Muscle layer of duodenum (tissue), 2 donors: ENCODE measurements at regions not wholly inside any gene's neighbourhood (a gene's known extent, or its start where the extent isn't known, plus 50 kb on each side); places are given as distances from the start of the nearest gene placed in this dataset.

ENCODE experiments used
- H3K27ac ChIP-seq: one replicate; pipeline ENCODE4 v1.7.0; 2013; ENCODE audit warnings: mild to moderate bottlenecking, low read length
- H3K27me3 ChIP-seq: one replicate; pipeline ENCODE4 v1.7.0; 2013; ENCODE audit warnings: low read depth, mild to moderate bottlenecking, control low read depth, low read length
- H3K36me3 ChIP-seq, 2 donors: one replicate each; pipeline ENCODE4 v1.7.0; 2013; ENCODE audit warnings: low read length in 2 of 2, control low read depth in 1 of 2, mild to moderate bottlenecking in 1 of 2; ENCODE audit not compliant: insufficient read depth in 2 of 2, control insufficient read depth in 1 of 2
- H3K4me1 ChIP-seq, 2 donors: one replicate each; pipeline ENCODE4 v1.7.0; 2013; ENCODE audit warnings: low read length in 2 of 2, mild to moderate bottlenecking in 2 of 2, control low read depth in 1 of 2, moderate library complexity in 1 of 2; ENCODE audit not compliant: insufficient read depth in 2 of 2, control insufficient read depth in 1 of 2
- H3K4me3 ChIP-seq, 2 donors: one replicate each; pipeline ENCODE4 v1.7.0; 2013; ENCODE audit warnings: low read length in 2 of 2, low read depth in 1 of 2, mild to moderate bottlenecking in 1 of 2
- H3K9me3 ChIP-seq, 2 donors: one replicate each; pipeline ENCODE4 v1.7.0; 2013; ENCODE audit warnings: low read length in 2 of 2, control low read depth in 1 of 2, mild to moderate bottlenecking in 1 of 2; ENCODE audit not compliant: control insufficient read depth in 1 of 2
- donor health status: healthy.

DNA sequence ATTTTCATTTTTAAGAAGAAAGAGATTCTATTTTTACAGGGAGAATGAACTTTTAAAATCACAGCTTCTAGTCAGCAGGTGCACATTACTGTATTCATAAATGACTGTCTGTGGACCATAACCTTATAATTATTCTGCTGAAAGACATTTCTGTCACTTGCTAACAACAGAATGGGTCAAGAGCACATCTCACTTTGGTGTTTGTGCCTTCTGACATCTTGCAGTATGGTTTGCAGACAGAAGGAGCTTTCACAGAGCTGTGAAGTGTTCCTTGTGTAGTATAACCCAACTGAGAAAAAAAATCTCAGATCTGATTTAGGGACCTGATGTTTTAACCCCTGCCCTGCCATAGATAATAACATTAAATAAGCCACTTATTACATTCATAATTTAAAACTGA lies 131.4 kb upstream of the CTSO start:
- H3K4me3 ChIP-seq: no peak overlapping the region
- H3K9me3 ChIP-seq: no peaks in the 10 kb centered on the region
- no peaks in the 10 kb centered on the region for H3K27me3 ChIP-seq
- H3K36me3 ChIP-seq: no peaks in the 10 kb centered on the region
- H3K4me1 ChIP-seq: no peaks in the 10 kb centered on the region
- H3K27ac ChIP-seq: no peak overlapping the region

DNA sequence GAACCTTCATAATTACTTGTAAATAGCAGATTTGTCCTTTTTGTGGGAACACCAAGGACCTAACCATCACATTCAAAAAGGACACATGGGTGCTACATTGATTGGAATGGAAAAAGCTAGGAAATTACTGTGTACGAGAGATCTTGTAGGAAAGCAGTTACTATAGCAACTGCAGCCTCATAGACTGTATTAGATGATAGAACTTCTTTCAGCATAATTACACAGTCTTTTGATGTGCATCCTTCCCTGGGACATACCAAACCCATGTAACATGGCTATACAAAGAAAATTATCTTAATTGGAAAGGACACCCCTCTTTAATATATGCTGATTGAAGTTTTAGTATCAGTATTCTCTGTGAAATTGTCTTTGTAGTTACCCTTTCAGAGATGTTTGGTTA lies 130.7 kb upstream of the CTSO start:
- Histone ChIP-seq H3K27ac (no peak overlapping the region), H3K27me3 (no peaks in the 10 kb centered on the region), H3K4me1 (no peaks in the 10 kb centered on the region), H3K36me3 (no peaks in the 10 kb centered on the region), H3K4me3 (no peak overlapping the region), H3K9me3 (no peaks in the 10 kb centered on the region)

GRCh38 chr4:156073976-156074375 lies 120.3 kb upstream of the CTSO start:
- no peak overlapping the region for H3K4me3 ChIP-seq
- no peaks in the 10 kb centered on the region for H3K27me3 ChIP-seq
- no peaks in the 10 kb centered on the region for H3K36me3 ChIP-seq
- no peak overlapping the region for H3K27ac ChIP-seq
- H3K4me1 ChIP-seq: no peaks in the 10 kb centered on the region
- peaks cover 0 to 9% of the 10 kb centered on the region in 2 donors for H3K9me3 ChIP-seq

DNA sequence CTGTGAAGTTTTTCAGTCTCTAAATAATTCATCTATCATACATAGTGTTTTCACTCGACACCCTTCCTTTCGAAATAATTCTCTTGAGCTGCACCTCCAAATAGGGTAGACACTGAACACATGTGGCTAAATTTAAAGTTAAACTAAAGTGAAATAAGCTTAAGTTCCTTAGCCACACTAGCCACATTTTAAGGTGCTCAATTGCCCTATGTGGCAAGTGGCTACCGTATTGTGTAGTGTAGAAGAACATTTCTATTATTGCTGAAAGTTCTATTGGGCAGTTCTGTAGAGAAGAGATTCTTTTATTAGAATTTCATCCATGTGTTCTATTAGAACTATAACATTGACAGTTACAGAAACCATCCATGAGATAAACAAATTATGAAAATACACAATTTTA lies 107.0 kb upstream of the CTSO start:
- Histone ChIP-seq H3K27me3 (no peaks in the 10 kb centered on the region), H3K4me1 (no peaks in the 10 kb centered on the region), H3K4me3 (no peak overlapping the region), H3K36me3 (no peaks in the 10 kb centered on the region), H3K9me3 (no peaks in the 10 kb centered on the region), H3K27ac (no peak overlapping the region)

GRCh38 chr4:156053174-156053573 lies 99.5 kb upstream of the CTSO start:
- H3K27ac ChIP-seq: no peak overlapping the region
- no peak overlapping the region for H3K4me3 ChIP-seq
- no peaks in the 10 kb centered on the region for H3K27me3 ChIP-seq
- H3K9me3 ChIP-seq: no peaks in the 10 kb centered on the region
- no peaks in the 10 kb centered on the region for H3K4me1 ChIP-seq
- no peaks in the 10 kb centered on the region for H3K36me3 ChIP-seq

GRCh38 chr4:156052116-156052515 lies 98.5 kb upstream of the CTSO start:
- Histone ChIP-seq H3K27me3 (no peaks in the 10 kb centered on the region), H3K9me3 (no peaks in the 10 kb centered on the region), H3K36me3 (no peaks in the 10 kb centered on the region), H3K27ac (no peak overlapping the region), H3K4me3 (no peak overlapping the region), H3K4me1 (no peaks in the 10 kb centered on the region)

DNA sequence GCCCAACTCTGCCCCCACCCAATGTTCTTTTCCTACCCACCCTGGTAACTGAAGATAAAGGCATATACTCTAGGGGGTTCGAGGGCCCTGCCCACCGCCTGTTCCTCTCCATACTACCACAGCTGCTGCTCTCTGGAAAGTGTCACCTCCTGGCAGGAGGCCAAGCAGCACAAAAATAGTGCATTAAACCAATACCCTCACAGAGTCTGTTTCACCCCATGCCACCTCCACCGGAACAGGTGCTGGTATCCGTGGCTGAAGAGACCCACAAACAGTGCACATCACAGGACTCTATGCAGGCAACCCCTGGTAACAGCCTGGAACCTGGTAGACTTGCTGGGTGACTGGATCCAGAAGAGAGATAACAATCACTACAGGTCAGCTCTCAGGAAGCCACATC lies 85.1 kb upstream of the CTSO start:
- no peaks in the 10 kb centered on the region for H3K4me1 ChIP-seq
- no peak overlapping the region for H3K4me3 ChIP-seq
- H3K27me3 ChIP-seq: no peaks in the 10 kb centered on the region
- H3K27ac ChIP-seq: no peak overlapping the region
- peaks cover 0 to 2% of the 10 kb centered on the region in 2 donors for H3K9me3 ChIP-seq
- no peaks in the 10 kb centered on the region for H3K36me3 ChIP-seq

DNA sequence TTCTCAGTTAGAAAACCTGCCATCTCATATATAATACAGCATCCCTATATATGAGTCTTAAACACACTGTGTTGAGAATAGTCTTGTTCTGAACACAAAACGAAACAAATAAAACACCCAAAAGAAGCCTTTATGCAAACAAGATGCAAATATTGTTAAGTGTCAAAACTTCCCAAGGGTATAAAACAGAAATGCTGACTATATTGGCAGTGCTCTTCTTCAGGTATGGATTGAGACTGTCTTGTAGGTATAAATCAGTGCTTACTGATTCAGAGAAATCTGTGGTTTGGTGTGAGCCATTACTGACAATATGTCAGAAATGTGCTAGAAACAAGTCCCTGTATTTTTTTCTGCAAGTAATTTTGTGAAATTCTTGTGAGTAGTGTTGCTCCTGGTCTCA lies 82.8 kb upstream of the CTSO start:
- no peaks in the 10 kb centered on the region for H3K36me3 ChIP-seq
- H3K27ac ChIP-seq: no peak overlapping the region
- no peaks in the 10 kb centered on the region for H3K4me1 ChIP-seq
- no peaks in the 10 kb centered on the region for H3K9me3 ChIP-seq
- no peaks in the 10 kb centered on the region for H3K27me3 ChIP-seq
- no peak overlapping the region for H3K4me3 ChIP-seq

DNA sequence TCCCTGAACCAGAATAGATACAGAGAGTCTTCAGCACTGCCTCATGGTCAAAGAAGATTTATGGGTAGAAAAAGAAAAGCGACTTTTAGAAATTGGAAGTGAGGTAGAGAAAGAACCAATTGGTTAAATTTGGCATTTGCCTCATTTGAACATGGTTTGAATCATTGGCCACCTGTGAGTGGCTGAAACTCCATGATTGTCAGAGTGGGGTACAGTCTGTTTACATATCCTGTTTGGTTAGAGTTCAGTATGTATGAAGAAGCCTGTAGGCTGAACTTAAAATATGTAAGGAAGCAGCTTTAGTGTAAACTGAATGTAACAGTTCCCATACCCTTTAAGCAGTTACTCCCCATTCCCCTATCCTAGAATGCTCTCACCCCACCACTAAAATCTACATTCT lies 76.0 kb upstream of the CTSO start:
- no peak overlapping the region for H3K27ac ChIP-seq
- no peaks in the 10 kb centered on the region for H3K4me1 ChIP-seq
- no peaks in the 10 kb centered on the region for H3K27me3 ChIP-seq
- H3K9me3 ChIP-seq: no peaks in the 10 kb centered on the region
- no peaks in the 10 kb centered on the region for H3K36me3 ChIP-seq
- no peak overlapping the region for H3K4me3 ChIP-seq

GRCh38 chr4:156021298-156021697 lies 67.6 kb upstream of the CTSO start:
- Histone ChIP-seq H3K27ac (no peak overlapping the region), H3K9me3 (no peaks in the 10 kb centered on the region), H3K4me1 (no peaks in the 10 kb centered on the region), H3K4me3 (no peak overlapping the region), H3K36me3 (no peaks in the 10 kb centered on the region), H3K27me3 (no peaks in the 10 kb centered on the region)

DNA sequence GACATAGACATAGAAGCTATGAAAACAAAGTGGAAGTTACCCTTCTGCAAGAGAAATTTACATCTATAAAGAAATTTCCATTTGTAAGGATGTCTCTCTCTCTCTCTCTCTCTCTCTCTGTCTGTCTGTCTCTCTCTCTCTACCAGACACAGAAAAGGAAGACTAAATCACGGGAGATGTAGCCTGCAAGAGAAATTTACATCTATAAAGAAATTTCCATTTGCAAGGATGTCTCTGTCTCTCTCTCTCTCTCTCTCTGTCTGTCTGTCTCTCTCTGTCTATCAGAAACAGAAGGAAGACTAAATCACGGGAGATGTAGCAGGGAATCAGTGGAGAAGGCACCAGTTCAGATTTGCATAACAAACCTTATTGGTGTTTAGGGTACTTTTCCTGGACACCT lies 65.6 kb upstream of the CTSO start:
- Histone ChIP-seq H3K27ac (no peak overlapping the region), H3K4me1 (no peaks in the 10 kb centered on the region), H3K4me3 (no peak overlapping the region), H3K9me3 (no peaks in the 10 kb centered on the region), H3K27me3 (no peaks in the 10 kb centered on the region), H3K36me3 (no peaks in the 10 kb centered on the region)

DNA sequence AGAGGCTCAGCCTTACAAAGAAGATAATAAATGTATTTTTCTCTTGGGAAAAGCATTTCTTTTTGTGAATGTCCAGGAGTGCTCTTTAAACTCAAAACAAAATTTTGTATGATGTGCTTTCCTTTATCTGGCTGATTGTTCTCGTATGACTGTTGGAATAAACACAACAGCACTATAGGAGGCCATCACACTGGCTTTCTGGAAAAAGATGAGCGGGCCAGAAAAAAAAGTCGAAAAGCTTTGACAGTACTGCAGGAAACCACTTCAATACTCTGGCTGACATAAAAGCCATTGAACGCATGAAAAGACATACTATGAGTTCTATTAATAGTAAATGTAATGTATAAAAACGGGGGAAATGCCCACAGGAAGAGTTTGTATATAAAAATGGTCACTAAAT lies 64.7 kb upstream of the CTSO start:
- no peaks in the 10 kb centered on the region for H3K9me3 ChIP-seq
- no peak overlapping the region for H3K4me3 ChIP-seq
- no peaks in the 10 kb centered on the region for H3K27me3 ChIP-seq
- H3K27ac ChIP-seq: no peak overlapping the region
- H3K36me3 ChIP-seq: no peaks in the 10 kb centered on the region
- no peaks in the 10 kb centered on the region for H3K4me1 ChIP-seq
